MCF 10A (cell line): ENCODE measurements at regions not wholly inside any gene's neighbourhood (a gene's known extent, or its start where the extent isn't known, plus 50 kb on each side); places are given as distances from the start of the nearest gene placed in this dataset.

ENCODE experiments used
- BruUV-seq: library from RNA; stranded (reverse); fragments of 400-500 nt; replicated peaks from 2 replicates; lab custom pipeline; 2021; lab: Mats Ljungman, UMichigan
- CTCF ChIA-PET: fragments of 300-600 bp; sonication (Branson Sonifier 250); formaldehyde crosslinking; extraction: SDS; loops from one replicate; lab custom pipeline; 2021; ENCODE audit warnings: antibody characterized with exemption, inconsistent platforms; lab: Yijun Ruan, JAX
- POLR2A ChIA-PET: fragments of 300-600, 350-650 bp; sonication (Branson Sonifier 250); formaldehyde crosslinking; extraction: SDS; loops from one replicate; lab custom pipeline; 2020; ENCODE audit warnings: antibody characterized with exemption, inconsistent platforms; lab: Yijun Ruan, JAX
- DNase-seq: peaks from one replicate; pipeline ENCODE4 v3.0.0-alpha.2; 2018; ENCODE audit not compliant: unreplicated experiment
- H3K27ac Mint-ChIP-seq: one replicate; pipeline ENCODE4 v1.8.0; 2022; ENCODE audit warnings: mild to moderate bottlenecking, low read depth, mixed read lengths; ENCODE audit not compliant: unreplicated experiment
- H3K27me3 Mint-ChIP-seq: one replicate; pipeline ENCODE4 v1.8.0; 2022; ENCODE audit warnings: mixed read lengths; ENCODE audit not compliant: insufficient read depth, unreplicated experiment
- H3K36me3 Mint-ChIP-seq: one replicate; pipeline ENCODE4 v1.8.0; 2022; ENCODE audit warnings: mild to moderate bottlenecking, moderate library complexity, mixed read lengths; ENCODE audit not compliant: insufficient read depth, unreplicated experiment
- H3K4me1 Mint-ChIP-seq: one replicate; pipeline ENCODE4 v1.8.0; 2022; ENCODE audit warnings: mixed read lengths; ENCODE audit not compliant: insufficient read depth, unreplicated experiment
- H3K4me3 Mint-ChIP-seq: one replicate; pipeline ENCODE4 v1.8.0; 2022; ENCODE audit warnings: mild to moderate bottlenecking, moderate library complexity, mixed read lengths; ENCODE audit not compliant: unreplicated experiment
- H3K9me3 Mint-ChIP-seq: one replicate; pipeline ENCODE4 v1.8.0; 2022; ENCODE audit warnings: mixed read lengths; ENCODE audit not compliant: unreplicated experiment
- CTCF ChIP-seq: fragments of 200-600 bp; IDR thresholded peaks from one replicate; pipeline ENCODE4 v1.8.0; 2022; ENCODE audit warnings: antibody characterized with exemption, mild to moderate bottlenecking; ENCODE audit not compliant: unreplicated experiment
- intact Hi-C: fragments of 100-400 bp; cut with micrococcal nuclease; formaldehyde crosslinking; loops from 2 replicates; pipeline ENCODE4 v1.14.1; 2022

GRCh38 chr4:27484216-27484615 is 623.6 kb downstream of the STIM2 start:
- CTCF ChIA-PET, result interaction anchor here (0.6 to 0.7 kb wide), 2 partner anchors 28 to 59 kb away, joined by 4 read pairs; no protein-coding TSS in a partner anchor
- Mint-ChIP-seq H3K27me3 (no peaks in the 10 kb centered on the region), H3K4me3 (no peak overlapping the region), H3K9me3 (no peaks in the 10 kb centered on the region), H3K4me1 (no peaks in the 10 kb centered on the region), H3K36me3 (no peaks in the 10 kb centered on the region), H3K27ac (no peak overlapping the region)
- DNase-seq, result no peak
- intact Hi-C loops, result no loop called here
- BruUV-seq, result no TSS peak
- no peak for TF ChIP-seq CTCF
- POLR2A ChIA-PET, result interaction anchor here (0.6 kb wide), 1 partner anchor 217 kb away, joined by 3 read pairs; no protein-coding TSS in a partner anchor

GRCh38 chr4:27490315-27490714 is 629.7 kb downstream of the STIM2 start:
- H3K36me3 Mint-ChIP-seq, result no peaks in the 10 kb centered on the region
- no peaks in the 10 kb centered on the region for H3K27me3 Mint-ChIP-seq
- DNase-seq, result no peak
- no peak overlapping the region for H3K4me3 Mint-ChIP-seq
- BruUV-seq, result no TSS peak
- CTCF ChIA-PET, result interaction anchor here (0.6 kb wide), 2 partner anchors 1032 to 1650 kb away, joined by 3 to 4 read pairs; no protein-coding TSS in a partner anchor
- no peak for TF ChIP-seq CTCF
- no peaks in the 10 kb centered on the region for H3K9me3 Mint-ChIP-seq
- intact Hi-C loops, result no loop called here
- no peaks in the 10 kb centered on the region for H3K4me1 Mint-ChIP-seq
- POLR2A ChIA-PET, result interaction anchor here (0.6 kb wide), 1 partner anchor 138 kb away, joined by 3 read pairs; no protein-coding TSS in a partner anchor
- no peak overlapping the region for H3K27ac Mint-ChIP-seq

- H3K27ac Mint-ChIP-seq, result no peak overlapping the region
- H3K36me3 Mint-ChIP-seq, result no peaks in the 10 kb centered on the region
- no peaks in the 10 kb centered on the region for H3K27me3 Mint-ChIP-seq
- no peaks in the 10 kb centered on the region for H3K9me3 Mint-ChIP-seq
- no TSS peak for BruUV-seq
- intact Hi-C loops, result no loop called here
- ChIA-PET POLR2A (interaction anchor here (0.6 kb wide), 1 partner anchor 137 kb away, joined by 3 read pairs; no protein-coding TSS in a partner anchor), CTCF (interaction anchor here (0.6 kb wide), 1 partner anchor 1650 kb away, joined by 3 read pairs; no protein-coding TSS in a partner anchor)
- no peak for TF ChIP-seq CTCF
- no peaks in the 10 kb centered on the region for H3K4me1 Mint-ChIP-seq
- DNase-seq, result no peak
- no peak overlapping the region for H3K4me3 Mint-ChIP-seq
These were observed 630.1 kb downstream of the STIM2 start for GRCh38 chr4:27490766-27491165.

- ChIA-PET CTCF (no interaction called here), POLR2A (no interaction called here)
- H3K36me3 Mint-ChIP-seq, result no peaks in the 10 kb centered on the region
- no peaks in the 10 kb centered on the region for H3K4me1 Mint-ChIP-seq
- no TSS peak for BruUV-seq
- no peak overlapping the region for H3K4me3 Mint-ChIP-seq
- DNase-seq, result no peak
- H3K27ac Mint-ChIP-seq, result no peak overlapping the region
- TF ChIP-seq CTCF, result no peak
- intact Hi-C loops, result no loop called here
- H3K27me3 Mint-ChIP-seq, result no peaks in the 10 kb centered on the region
- H3K9me3 Mint-ChIP-seq, result no peaks in the 10 kb centered on the region
These were observed 645.8 kb downstream of the STIM2 start for GRCh38 chr4:27506401-27506800.
